Lower leg skin (tissue), 3 donors: ENCODE measurements at regions not wholly inside any gene's neighbourhood (a gene's known extent, or its start where the extent isn't known, plus 50 kb on each side); places are given as distances from the start of the nearest gene placed in this dataset.

Experiments
- CTCF ChIP-seq, 3 donors: fragments of 450-650 bp; IDR thresholded peaks; one replicate each; pipeline ENCODE4 v1.5.1; 2016; ENCODE audit warnings: antibody characterized with exemption in 3 of 3, mild to moderate bottlenecking in 3 of 3, moderate library complexity in 2 of 3
- POLR2A ChIP-seq, 2 donors: fragments of 450-650 bp; IDR thresholded peaks; one replicate each; pipeline ENCODE4 v1.6.1; 2016 to 2017; ENCODE audit warnings: antibody characterized with exemption in 2 of 2, mild to moderate bottlenecking in 1 of 2, moderate library complexity in 1 of 2

- no peak for TF ChIP-seq POLR2A (IDR thresholded peaks at IDR 0.05)
- TF ChIP-seq CTCF (IDR thresholded peaks at IDR 0.05): no peak
Measured at GRCh38 chr9:108156270-108156998, 666.9 kb upstream of the KLF4 start.
